Heart right ventricle (tissue), 16 donors: ENCODE measurements at regions not wholly inside any gene's neighbourhood (a gene's known extent, or its start where the extent isn't known, plus 50 kb on each side); places are given as distances from the start of the nearest gene placed in this dataset.

Source experiments
- ATAC-seq, 8 donors: fragments of 200-7000 bp; cut with Tn5 transposase; one replicate each; pipeline ENCODE4 v1.9.1; 2020; ENCODE audit warnings: mild to moderate bottlenecking in 8 of 8, moderate library complexity in 8 of 8, moderate number of reproducible peaks in 1 of 8
- DNase-seq, 2 donors: peaks; one replicate each; pipeline ENCODE4 v3.0.0-alpha.2; 2020
- H3K27ac ChIP-seq, 10 donors: fragments of 200-600 bp; sonication (generic) in 2 of 10; one replicate each; pipeline versions ENCODE4 v1.5.0 to v1.8.0; 2020 to 2022; ENCODE audit warnings: mild to moderate bottlenecking in 3 of 10
- H3K27me3 ChIP-seq, 7 donors: fragments of 200-600 bp; one replicate each; pipeline ENCODE4 v1.8.0; 2021 to 2022; ENCODE audit warnings: mild to moderate bottlenecking in 2 of 7
- H3K36me3 ChIP-seq, 9 donors: fragments of 200-600 bp; sonication (generic) in 1 of 9; one replicate each; pipeline versions ENCODE4 v1.5.0 to v1.8.0; 2020 to 2022; ENCODE audit warnings: mild to moderate bottlenecking in 2 of 9
- H3K4me1 ChIP-seq, 9 donors: fragments of 200-600 bp; sonication (generic) in 1 of 9; one replicate each; pipeline versions ENCODE4 v1.5.0 to v1.8.0; 2020 to 2022; ENCODE audit warnings: mild to moderate bottlenecking in 4 of 9
- H3K4me3 ChIP-seq, 10 donors: fragments of 200-600 bp; sonication (generic) in 2 of 10; one replicate each; pipeline versions ENCODE4 v1.5.0 to v1.8.0; 2020 to 2022; ENCODE audit warnings: mild to moderate bottlenecking in 7 of 10, moderate library complexity in 2 of 10
- H3K9me3 ChIP-seq, 11 donors: fragments of 200-600 bp in 10 of 11; sonication (generic) in 2 of 11; one replicate each; pipeline versions ENCODE4 v1.5.0 to v1.8.0; 2013 to 2022; ENCODE audit warnings: mild to moderate bottlenecking in 2 of 11, control low read depth in 1 of 11, moderate library complexity in 1 of 11
- WGBS, 2 donors: extraction: QIAGEN DNeasy Blood & Tissue Kit; methylation state at CpG; one replicate each; pipeline ENCODE4 v1.1.7; 2013; ENCODE audit warnings: inconsistent platforms in 1 of 2; 5-methylcytosine and 5-hydroxymethylcytosine counted together
- intact Hi-C, 10 donors: fragments of 100-400 bp; cut with DNase I; formaldehyde crosslinking; loops; one replicate each; pipeline versions ENCODE4 v1.11.1 to v1.14.2; 2022
- TF ChIP-seq, protein P1 (sequence below), 9 donors: fragments of 200-600 bp; sonication (generic) in 2 of 9; IDR thresholded peaks; one replicate each; pipeline versions ENCODE4 v1.5.0 to v1.8.0; 2021 to 2022; ENCODE audit warnings: antibody characterized with exemption in 9 of 9, mild to moderate bottlenecking in 5 of 9, moderate library complexity in 1 of 9
- donor health status: Arrhythmogenic right ventricular cardiomyopathy.
- donor health status: ischemic (EF 13 %, LVEDD 7.1; RV severe dilation, severe dysfunction).
- donor health status: healthy with polysubstance abuse.
- donor health status: DM: no; HTN: yes; CAD: no.
- donor health status: DM: no; HTN: no; CAD: no.
- donor health status: ischemic (EF 25% LVEDD 6.9; RV normal size, moderate dysfunction).
- donor health status: ischemic (EF 25% LVEDD 5.7; RV mildly dilated, moderate dysfunction).
- donor health status: healthy.
- donor health status: DM: yes; HTN: yes; CAD: no.
- donor health status: Ischemic cardiomyopathy.
- donor health status: ischemic (EF 35%, LVEDD 5.7; RV mildly dilated, moderate dysfunction).
- donor health status: nonischemic (EF 11% LVEDD 7.7; RV severe dilation, severe dysfunction).
- donor health status: DM: yes; HTN: yes; CAD: no.
- donor health status: PGD.
- donor health status: ischemic (EF 29% LVEDD 5.4; RV normal size, mild dysfunction).
- donor health status: nonischemic (EF 23%, LVEDD 6.1; RV moderate dilation, normal function).

DNA sequence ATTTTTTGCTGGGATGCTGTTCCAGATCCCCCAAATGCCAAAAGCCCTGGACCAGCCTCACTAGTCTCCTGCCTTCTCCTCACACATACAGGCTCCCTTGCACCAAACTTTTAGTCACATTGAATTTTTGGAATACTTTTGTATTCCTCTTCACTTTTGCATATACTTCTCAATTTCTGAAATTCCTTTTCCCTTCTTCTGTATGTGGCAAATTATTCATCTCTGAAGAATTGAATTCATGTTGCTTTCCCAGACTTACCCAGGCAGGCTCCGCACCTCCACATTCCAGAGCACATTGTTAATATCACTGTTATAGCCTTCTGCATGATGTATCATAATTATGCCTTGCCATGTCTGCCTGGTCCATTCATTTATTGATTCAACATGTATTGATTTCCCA lies 255.3 kb upstream of the POU3F2 start:
- ATAC-seq (no peak), DNase-seq (no peak)
- Histone ChIP-seq H3K27ac (no peak overlapping the region), H3K27me3 (no peaks in the 10 kb centered on the region), H3K36me3 (no peaks in the 10 kb centered on the region), H3K4me3 (no peak overlapping the region), H3K9me3 (no peaks in the 10 kb centered on the region), H3K4me1 (no peaks in the 10 kb centered on the region)
- intact Hi-C loops, result no loop called here
- TF ChIP-seq, protein P1, sequence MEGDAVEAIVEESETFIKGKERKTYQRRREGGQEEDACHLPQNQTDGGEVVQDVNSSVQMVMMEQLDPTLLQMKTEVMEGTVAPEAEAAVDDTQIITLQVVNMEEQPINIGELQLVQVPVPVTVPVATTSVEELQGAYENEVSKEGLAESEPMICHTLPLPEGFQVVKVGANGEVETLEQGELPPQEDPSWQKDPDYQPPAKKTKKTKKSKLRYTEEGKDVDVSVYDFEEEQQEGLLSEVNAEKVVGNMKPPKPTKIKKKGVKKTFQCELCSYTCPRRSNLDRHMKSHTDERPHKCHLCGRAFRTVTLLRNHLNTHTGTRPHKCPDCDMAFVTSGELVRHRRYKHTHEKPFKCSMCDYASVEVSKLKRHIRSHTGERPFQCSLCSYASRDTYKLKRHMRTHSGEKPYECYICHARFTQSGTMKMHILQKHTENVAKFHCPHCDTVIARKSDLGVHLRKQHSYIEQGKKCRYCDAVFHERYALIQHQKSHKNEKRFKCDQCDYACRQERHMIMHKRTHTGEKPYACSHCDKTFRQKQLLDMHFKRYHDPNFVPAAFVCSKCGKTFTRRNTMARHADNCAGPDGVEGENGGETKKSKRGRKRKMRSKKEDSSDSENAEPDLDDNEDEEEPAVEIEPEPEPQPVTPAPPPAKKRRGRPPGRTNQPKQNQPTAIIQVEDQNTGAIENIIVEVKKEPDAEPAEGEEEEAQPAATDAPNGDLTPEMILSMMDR (IDR thresholded peaks at IDR 0.05), result no peak
- 91 to 95% methylated on average over 1 of the region's 1 CpG for WGBS, 2 donors

GRCh38 chr6:98579941-98580340 lies 254.4 kb upstream of the POU3F2 start:
- ATAC-seq (no peak), DNase-seq (no peak)
- no peaks in the 10 kb centered on the region for H3K9me3 ChIP-seq
- H3K4me1 ChIP-seq, result no peaks in the 10 kb centered on the region
- intact Hi-C loops, result no loop called here
- H3K27ac ChIP-seq, result no peak overlapping the region
- H3K27me3 ChIP-seq, result no peaks in the 10 kb centered on the region
- H3K4me3 ChIP-seq, result no peak overlapping the region
- H3K36me3 ChIP-seq, result no peaks in the 10 kb centered on the region
- TF ChIP-seq, protein P1 (IDR thresholded peaks at IDR 0.05), result no peak
- WGBS, 2 donors, result 87 to 94% methylated on average over 1 of the region's 1 CpG

- TF ChIP-seq, protein P1 (IDR thresholded peaks at IDR 0.05), result no peak
- Histone ChIP-seq H3K27ac (no peak overlapping the region), H3K9me3 (no peaks in the 10 kb centered on the region), H3K4me3 (no peak overlapping the region), H3K4me1 (no peaks in the 10 kb centered on the region), H3K27me3 (peaks cover 0 to 4% (median 0%) of the 10 kb centered on the region in 7 donors), H3K36me3 (no peaks in the 10 kb centered on the region)
- no peak for ATAC-seq
- WGBS, 2 donors, result 59 to 61% methylated on average over 1 of the region's 1 CpG
- intact Hi-C loops, result no loop called here
- DNase-seq, result no peak
Measured at GRCh38 chr6:98581705-98582104, 252.7 kb upstream of the POU3F2 start.

GRCh38 chr6:98583506-98583905 lies 250.9 kb upstream of the POU3F2 start:
- no peak overlapping the region for H3K4me3 ChIP-seq
- H3K36me3 ChIP-seq, result no peaks in the 10 kb centered on the region
- intact Hi-C loops, result no loop called here
- no peaks in the 10 kb centered on the region for H3K9me3 ChIP-seq
- H3K27ac ChIP-seq, result no peak overlapping the region
- DNase-seq (no peak), ATAC-seq (no peak)
- H3K4me1 ChIP-seq, result no peaks in the 10 kb centered on the region
- H3K27me3 ChIP-seq, result peaks cover 0 to 9% (median 0%) of the 10 kb centered on the region in 7 donors
- 55 to 76% methylated on average over 1 of the region's 1 CpG for WGBS, 2 donors
- TF ChIP-seq, protein P1 (IDR thresholded peaks at IDR 0.05), result no peak

GRCh38 chr6:98586163-98586562 lies 248.2 kb upstream of the POU3F2 start:
- H3K27ac ChIP-seq, result no peak overlapping the region
- peaks cover 0 to 9% (median 0%) of the 10 kb centered on the region in 7 donors for H3K27me3 ChIP-seq
- no peak for ATAC-seq
- TF ChIP-seq, protein P1 (IDR thresholded peaks at IDR 0.05), result no peak
- no peaks in the 10 kb centered on the region for H3K36me3 ChIP-seq
- no peaks in the 10 kb centered on the region for H3K4me1 ChIP-seq
- no peak for DNase-seq
- intact Hi-C loops, result no loop called here
- no peaks in the 10 kb centered on the region for H3K9me3 ChIP-seq
- 77 to 85% methylated on average over 1 of the region's 1 CpG for WGBS, 2 donors
- H3K4me3 ChIP-seq, result no peak overlapping the region
